ENCODE measurements at regions not wholly inside any gene's neighbourhood (a gene's known extent, or its start where the extent isn't known, plus 50 kb on each side); places are given as distances from the start of the nearest gene placed in this dataset.

- TF ChIP-seq, protein P1, sequence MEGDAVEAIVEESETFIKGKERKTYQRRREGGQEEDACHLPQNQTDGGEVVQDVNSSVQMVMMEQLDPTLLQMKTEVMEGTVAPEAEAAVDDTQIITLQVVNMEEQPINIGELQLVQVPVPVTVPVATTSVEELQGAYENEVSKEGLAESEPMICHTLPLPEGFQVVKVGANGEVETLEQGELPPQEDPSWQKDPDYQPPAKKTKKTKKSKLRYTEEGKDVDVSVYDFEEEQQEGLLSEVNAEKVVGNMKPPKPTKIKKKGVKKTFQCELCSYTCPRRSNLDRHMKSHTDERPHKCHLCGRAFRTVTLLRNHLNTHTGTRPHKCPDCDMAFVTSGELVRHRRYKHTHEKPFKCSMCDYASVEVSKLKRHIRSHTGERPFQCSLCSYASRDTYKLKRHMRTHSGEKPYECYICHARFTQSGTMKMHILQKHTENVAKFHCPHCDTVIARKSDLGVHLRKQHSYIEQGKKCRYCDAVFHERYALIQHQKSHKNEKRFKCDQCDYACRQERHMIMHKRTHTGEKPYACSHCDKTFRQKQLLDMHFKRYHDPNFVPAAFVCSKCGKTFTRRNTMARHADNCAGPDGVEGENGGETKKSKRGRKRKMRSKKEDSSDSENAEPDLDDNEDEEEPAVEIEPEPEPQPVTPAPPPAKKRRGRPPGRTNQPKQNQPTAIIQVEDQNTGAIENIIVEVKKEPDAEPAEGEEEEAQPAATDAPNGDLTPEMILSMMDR (IDR thresholded peaks at IDR 0.05 in 8 of 11, conservative IDR thresholded peaks at IDR 0.05 in 3 of 11): no peak
- no peak for TF ChIP-seq POLR2A (IDR thresholded peaks at IDR 0.05)
- TF ChIP-seq POLR2AphosphoS5 (IDR thresholded peaks at IDR 0.05): no peak
These were observed 512.3 kb downstream of the XIRP2 start for GRCh38 chr2:167400546-167400945.
